GM18508 (cell line): ENCODE measurements at regions not wholly inside any gene's neighbourhood (a gene's known extent, or its start where the extent isn't known, plus 50 kb on each side); places are given as distances from the start of the nearest gene placed in this dataset.

Source experiments
- ATAC-seq: cut with Tn5 transposase; IDR thresholded peaks from one replicate; pipeline ENCODE4 v1.9.1; 2021; ENCODE audit warnings: moderate number of reproducible peaks; ENCODE audit not compliant: insufficient read depth, unreplicated experiment

GRCh38 chr7:49714182-49714581, 59.3 kb upstream of the VWC2 start:
- ATAC-seq = no peak

- no peak for ATAC-seq
These were observed 58.0 kb upstream of the VWC2 start for GRCh38 chr7:49715486-49715885.

- ATAC-seq = no peak
These were observed 55.9 kb upstream of the VWC2 start for GRCh38 chr7:49717547-49717946.

- ATAC-seq = no peak
These were observed 54.7 kb upstream of the VWC2 start for GRCh38 chr7:49718760-49719159.

GRCh38 chr7:49721441-49721840, 52.0 kb upstream of the VWC2 start:
- no peak for ATAC-seq
